Vagina (tissue), 2 donors: ENCODE measurements at regions not wholly inside any gene's neighbourhood (a gene's known extent, or its start where the extent isn't known, plus 50 kb on each side); places are given as distances from the start of the nearest gene placed in this dataset.

Experiments
- DNase-seq, 2 donors: peaks; one replicate each; pipeline ENCODE4 v3.0.0-alpha.2; 2017; ENCODE audit errors: extremely low spot score in 2 of 2
- H3K27ac ChIP-seq: fragments of 200-600 bp; sonication (generic); one replicate; pipeline ENCODE4 v1.5.1; 2019
- H3K27me3 ChIP-seq: fragments of 200-600 bp; sonication (generic); one replicate; pipeline ENCODE4 v1.5.1; 2019
- H3K36me3 ChIP-seq, 2 donors: fragments of 200-600 bp; sonication (generic); one replicate each; pipeline ENCODE4 v1.5.1; 2017 to 2019
- H3K4me1 ChIP-seq: fragments of 200-600 bp; sonication (generic); one replicate; pipeline ENCODE4 v1.5.1; 2019
- H3K4me3 ChIP-seq, 2 donors: fragments of 200-600 bp; sonication (generic); 1 replicate in 1 of 2; 2 replicates in 1 of 2; pipeline ENCODE4 v1.5.1; 2016 to 2019
- H3K9me3 ChIP-seq: fragments of 200-600 bp; sonication (generic); one replicate; pipeline ENCODE4 v1.5.1; 2019
- POLR2A ChIP-seq, 2 donors: fragments of 450-650 bp; IDR thresholded peaks; one replicate each; pipeline ENCODE4 v1.6.1; 2017; ENCODE audit warnings: antibody characterized with exemption in 2 of 2, mild to moderate bottlenecking in 2 of 2, moderate library complexity in 2 of 2
- POLR2AphosphoS5 ChIP-seq, 2 donors: sonication (generic); formaldehyde crosslinking; IDR thresholded peaks; one replicate each; pipeline ENCODE4 v1.9.0; 2017; ENCODE audit warnings: antibody characterized with exemption in 2 of 2, mild to moderate bottlenecking in 2 of 2, low read depth in 1 of 2; ENCODE audit not compliant: insufficient read depth in 1 of 2
- intact Hi-C: fragments of 100-400 bp; cut with DNase I; formaldehyde crosslinking; loops from one replicate; pipeline ENCODE4 v1.15.1; 2023
- TF ChIP-seq, protein P1 (sequence below), 3 experiments: fragments of 450-650 bp in 2 of 3; fragments of 200-600 bp in 1 of 3; sonication (generic) in 1 of 3; IDR thresholded peaks; one replicate each; pipeline ENCODE4 v1.5.1; 2017 to 2019; ENCODE audit warnings: antibody characterized with exemption in 3 of 3, mild to moderate bottlenecking in 2 of 3, moderate library complexity in 2 of 3

DNA sequence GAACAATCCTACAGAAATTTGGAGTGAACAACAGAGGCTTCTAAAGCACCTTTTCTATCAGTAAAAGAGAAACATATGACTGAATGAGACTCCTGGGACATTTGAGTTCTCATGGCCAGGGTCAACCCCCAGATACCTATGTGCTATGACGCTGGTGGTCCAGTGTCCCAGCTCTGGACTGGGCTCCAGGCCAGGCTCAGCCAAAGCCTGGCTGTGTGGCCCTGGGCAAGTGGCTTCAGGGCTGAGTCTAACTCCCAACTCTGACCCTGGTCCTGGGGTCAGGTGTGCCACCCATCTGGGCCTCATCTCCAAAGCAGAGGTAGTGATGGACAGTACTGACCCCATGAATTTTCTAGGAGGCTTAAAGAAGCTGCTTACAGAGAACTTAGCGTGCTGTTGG is 147.8 kb downstream of the FBLN2 start:
- DNase-seq = no peak
- no peak for TF ChIP-seq POLR2AphosphoS5 (IDR thresholded peaks at IDR 0.05; ENCODE audit: insufficient read depth in 1 of 2, low read depth in 1 of 2)
- TF ChIP-seq, protein P1, sequence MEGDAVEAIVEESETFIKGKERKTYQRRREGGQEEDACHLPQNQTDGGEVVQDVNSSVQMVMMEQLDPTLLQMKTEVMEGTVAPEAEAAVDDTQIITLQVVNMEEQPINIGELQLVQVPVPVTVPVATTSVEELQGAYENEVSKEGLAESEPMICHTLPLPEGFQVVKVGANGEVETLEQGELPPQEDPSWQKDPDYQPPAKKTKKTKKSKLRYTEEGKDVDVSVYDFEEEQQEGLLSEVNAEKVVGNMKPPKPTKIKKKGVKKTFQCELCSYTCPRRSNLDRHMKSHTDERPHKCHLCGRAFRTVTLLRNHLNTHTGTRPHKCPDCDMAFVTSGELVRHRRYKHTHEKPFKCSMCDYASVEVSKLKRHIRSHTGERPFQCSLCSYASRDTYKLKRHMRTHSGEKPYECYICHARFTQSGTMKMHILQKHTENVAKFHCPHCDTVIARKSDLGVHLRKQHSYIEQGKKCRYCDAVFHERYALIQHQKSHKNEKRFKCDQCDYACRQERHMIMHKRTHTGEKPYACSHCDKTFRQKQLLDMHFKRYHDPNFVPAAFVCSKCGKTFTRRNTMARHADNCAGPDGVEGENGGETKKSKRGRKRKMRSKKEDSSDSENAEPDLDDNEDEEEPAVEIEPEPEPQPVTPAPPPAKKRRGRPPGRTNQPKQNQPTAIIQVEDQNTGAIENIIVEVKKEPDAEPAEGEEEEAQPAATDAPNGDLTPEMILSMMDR (IDR thresholded peaks at IDR 0.05) = no peak
- no peak for TF ChIP-seq POLR2A (IDR thresholded peaks at IDR 0.05)
- Histone ChIP-seq H3K9me3 (no peaks in the 10 kb centered on the region), H3K4me3 (no peak overlapping the region), H3K27ac (no peak overlapping the region), H3K4me1 (no peaks in the 10 kb centered on the region), H3K36me3 (no peaks in the 10 kb centered on the region), H3K27me3 (no peaks in the 10 kb centered on the region)
- intact Hi-C loops = no loop called here

DNA sequence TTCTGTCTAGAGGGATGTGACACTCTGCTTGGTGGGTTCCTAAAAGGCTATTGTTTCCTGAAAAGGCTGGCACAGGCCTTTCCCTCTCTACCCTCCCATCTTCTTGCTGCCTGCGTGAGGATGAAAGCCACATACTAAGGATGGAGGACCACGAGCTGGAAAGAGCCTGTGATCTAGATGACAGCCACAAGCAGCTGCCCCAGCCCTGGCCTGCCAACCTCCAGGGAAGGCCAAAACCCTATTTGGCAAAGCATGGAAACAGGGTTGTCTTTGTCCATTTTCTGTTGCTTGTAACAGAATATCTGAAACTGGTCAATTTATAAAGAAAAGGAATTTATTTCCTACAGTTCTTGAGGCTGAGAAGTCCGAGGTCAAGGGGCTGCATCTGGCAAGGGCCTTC is 144.5 kb downstream of the FBLN2 start:
- no peaks in the 10 kb centered on the region for H3K9me3 ChIP-seq
- no peak for DNase-seq
- H3K4me1 ChIP-seq = no peaks in the 10 kb centered on the region
- TF ChIP-seq POLR2AphosphoS5 (IDR thresholded peaks at IDR 0.05; ENCODE audit: insufficient read depth in 1 of 2, low read depth in 1 of 2) (no peak), POLR2A (IDR thresholded peaks at IDR 0.05) (no peak)
- TF ChIP-seq, protein P1 (IDR thresholded peaks at IDR 0.05) = no peak
- no peaks in the 10 kb centered on the region for H3K36me3 ChIP-seq
- H3K27me3 ChIP-seq = no peaks in the 10 kb centered on the region
- no peak overlapping the region for H3K27ac ChIP-seq
- no peak overlapping the region for H3K4me3 ChIP-seq
- intact Hi-C loops = no loop called here

GRCh38 chr3:13690636-13691035 is 141.7 kb downstream of the FBLN2 start:
- no peak for DNase-seq
- Histone ChIP-seq H3K4me1 (no peaks in the 10 kb centered on the region), H3K36me3 (no peaks in the 10 kb centered on the region), H3K27me3 (no peaks in the 10 kb centered on the region), H3K9me3 (no peaks in the 10 kb centered on the region), H3K27ac (no peak overlapping the region), H3K4me3 (no peak overlapping the region)
- intact Hi-C loops = no loop called here
- TF ChIP-seq POLR2AphosphoS5 (IDR thresholded peaks at IDR 0.05; ENCODE audit: insufficient read depth in 1 of 2, low read depth in 1 of 2) (no peak), POLR2A (IDR thresholded peaks at IDR 0.05) (no peak)
- TF ChIP-seq, protein P1 (IDR thresholded peaks at IDR 0.05) = no peak

DNA sequence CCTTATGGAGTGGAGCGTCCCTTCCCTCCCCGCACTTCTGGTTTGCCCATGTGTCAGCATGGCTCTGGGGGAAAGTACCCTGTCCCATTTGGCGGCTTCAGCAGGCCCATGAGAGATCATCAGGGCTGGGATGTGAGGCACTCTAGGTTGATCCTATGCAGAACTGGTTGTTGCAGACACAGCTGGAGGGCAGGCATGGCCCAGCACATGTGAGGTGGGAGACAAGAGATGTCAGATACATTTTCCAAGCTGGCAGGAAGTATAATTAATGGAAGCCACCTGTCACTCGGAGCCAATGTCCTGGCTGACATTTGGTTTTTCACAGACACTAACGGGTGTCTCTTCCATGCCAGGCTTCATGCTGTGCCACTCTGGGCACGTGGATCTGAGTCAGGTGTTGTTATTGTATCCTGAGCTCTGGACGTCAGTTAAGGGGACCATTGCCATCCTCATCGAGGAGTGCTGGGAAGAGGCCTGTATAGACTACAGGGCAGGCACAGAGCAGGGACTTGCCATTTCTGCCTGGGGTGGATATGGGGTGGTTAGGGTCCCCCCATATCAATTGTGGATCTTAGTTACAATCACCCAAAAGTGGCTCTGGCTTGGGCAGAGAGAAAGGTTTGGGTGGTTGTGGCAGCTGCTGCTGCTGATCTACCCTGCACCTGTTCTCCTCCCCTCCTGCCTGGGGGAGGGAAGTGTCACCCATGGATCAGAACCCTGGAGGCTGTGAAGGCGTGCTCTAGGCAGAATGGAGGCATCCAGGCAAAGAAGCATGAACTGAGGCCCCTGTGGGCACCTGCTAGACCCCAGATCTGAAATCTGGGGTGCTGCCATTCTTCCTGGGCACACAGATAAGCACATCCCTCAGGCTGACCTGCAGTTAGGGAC is 140.7 kb downstream of the FBLN2 start:
- no peaks in the 10 kb centered on the region for H3K9me3 ChIP-seq
- no peaks in the 10 kb centered on the region for H3K36me3 ChIP-seq
- no peaks in the 10 kb centered on the region for H3K27me3 ChIP-seq
- intact Hi-C loops = loop anchor here (10.0 kb wide), 1 partner anchor 185 kb away; no protein-coding TSS in a partner anchor
- H3K27ac ChIP-seq = no peak overlapping the region
- no peak overlapping the region for H3K4me3 ChIP-seq
- no peaks in the 10 kb centered on the region for H3K4me1 ChIP-seq
- no peak for TF ChIP-seq POLR2AphosphoS5 (IDR thresholded peaks at IDR 0.05; ENCODE audit: insufficient read depth in 1 of 2, low read depth in 1 of 2)
- TF ChIP-seq, protein P1 (IDR thresholded peaks at IDR 0.05) = no peak
- no peak for TF ChIP-seq POLR2A (IDR thresholded peaks at IDR 0.05)
- DNase-seq = no peak

GRCh38 chr3:13688824-13689223 is 139.9 kb downstream of the FBLN2 start:
- H3K4me3 ChIP-seq = no peak overlapping the region
- TF ChIP-seq POLR2AphosphoS5 (IDR thresholded peaks at IDR 0.05; ENCODE audit: insufficient read depth in 1 of 2, low read depth in 1 of 2) (no peak), POLR2A (IDR thresholded peaks at IDR 0.05) (no peak)
- TF ChIP-seq, protein P1 (IDR thresholded peaks at IDR 0.05) = no peak
- no peaks in the 10 kb centered on the region for H3K9me3 ChIP-seq
- H3K4me1 ChIP-seq = no peaks in the 10 kb centered on the region
- H3K27ac ChIP-seq = no peak overlapping the region
- no peaks in the 10 kb centered on the region for H3K36me3 ChIP-seq
- no peaks in the 10 kb centered on the region for H3K27me3 ChIP-seq
- no peak for DNase-seq
- intact Hi-C loops = loop anchor here (10.0 kb wide), 1 partner anchor 186 kb away; no protein-coding TSS in a partner anchor
